ENCODE measurements at regions not wholly inside any gene's neighbourhood (a gene's known extent, or its start where the extent isn't known, plus 50 kb on each side); places are given as distances from the start of the nearest gene placed in this dataset.

- no peak for TF ChIP-seq POLR2A (IDR thresholded peaks at IDR 0.05)
- TF ChIP-seq CTCF (IDR thresholded peaks at IDR 0.05): no peak
- Histone ChIP-seq H3K4me3 (no peak overlapping the region), H3K36me3 (replicated peaks in 1 of 2) (no peaks in the 10 kb centered on the region), H3K4me1 (replicated peaks in 1 of 2) (no peaks in the 10 kb centered on the region), H3K27me3 (no peaks in the 10 kb centered on the region), H3K27ac (no peak overlapping the region), H3K9me3 (replicated peaks in 1 of 3) (no peaks in the 10 kb centered on the region)
- 40 to 64% (median 50%) methylated on average over 11 of the region's 11 CpGs for whole genome bisulfite sequencing, 4 donors
- intact Hi-C loops (cut with DNase I): no loop called here
- peak in 1 of 7 donors; percentile 41 for DNase-seq
These were observed 500.6 kb upstream of the MYT1L start for GRCh38 chr2:2831633-2832032.

- Histone ChIP-seq H3K9me3 (replicated peaks in 1 of 3) (no peaks in the 10 kb centered on the region), H3K27ac (no peak overlapping the region), H3K4me3 (no peak overlapping the region), H3K4me1 (replicated peaks in 1 of 2) (no peaks in the 10 kb centered on the region), H3K27me3 (no peaks in the 10 kb centered on the region), H3K36me3 (replicated peaks in 1 of 2) (no peaks in the 10 kb centered on the region)
- TF ChIP-seq CTCF (IDR thresholded peaks at IDR 0.05) (no peak), POLR2A (IDR thresholded peaks at IDR 0.05) (no peak)
- WGBS, 4 donors: 90 to 98% (median 93%) methylated on average over 3 of the region's 3 CpGs
- intact Hi-C loops (cut with DNase I): no loop called here
- DNase-seq: peak in 1 of 7 donors; percentile 34
These were observed 499.5 kb upstream of the MYT1L start for GRCh38 chr2:2830576-2830975.

- H3K4me1 ChIP-seq (replicated peaks in 1 of 2): no peaks in the 10 kb centered on the region
- no peak for TF ChIP-seq CTCF (IDR thresholded peaks at IDR 0.05)
- 66 to 87% (median 75%) methylated on average over 12 to 13 of the region's 13 CpGs for WGBS, 4 donors
- no peaks in the 10 kb centered on the region for H3K27me3 ChIP-seq
- peak in 3 of 7 donors; percentile 3 to 74 (median 18) for DNase-seq
- H3K27ac ChIP-seq: peak overlapping the region in 1 of 5 donors; percentile 38
- H3K9me3 ChIP-seq (replicated peaks in 1 of 3): no peaks in the 10 kb centered on the region
- H3K4me3 ChIP-seq: no peak overlapping the region
- intact Hi-C loops (cut with DNase I): no loop called here
- H3K36me3 ChIP-seq (replicated peaks in 1 of 2): no peaks in the 10 kb centered on the region
These were observed 497.8 kb upstream of the MYT1L start for GRCh38 chr2:2828774-2829368.

- no peak overlapping the region for H3K4me3 ChIP-seq
- DNase-seq: peak in 2 of 7 donors; percentile 5 to 33
- H3K9me3 ChIP-seq (replicated peaks in 1 of 3): no peaks in the 10 kb centered on the region
- 88 to 91% (median 91%) methylated on average over 7 to 8 of the region's 8 CpGs for WGBS, 4 donors
- TF ChIP-seq CTCF (IDR thresholded peaks at IDR 0.05) (no peak), POLR2A (IDR thresholded peaks at IDR 0.05) (no peak)
- no peaks in the 10 kb centered on the region for H3K4me1 ChIP-seq (replicated peaks in 1 of 2)
- H3K27me3 ChIP-seq: no peaks in the 10 kb centered on the region
- no peaks in the 10 kb centered on the region for H3K36me3 ChIP-seq (replicated peaks in 1 of 2)
- H3K27ac ChIP-seq: peak overlapping the region in 1 of 5 donors; percentile 38
- intact Hi-C loops (cut with DNase I): no loop called here
These were observed 496.7 kb upstream of the MYT1L start for GRCh38 chr2:2827761-2828221.
